PC-3 (cell line): ENCODE measurements at regions not wholly inside any gene's neighbourhood (a gene's known extent, or its start where the extent isn't known, plus 50 kb on each side); places are given as distances from the start of the nearest gene placed in this dataset.

Experiments
- ATAC-seq: fragments of 200-7000 bp; cut with Tn5 transposase; 2 replicates; pipeline ENCODE4 v1.9.1; 2020; ENCODE audit warnings: mild to moderate bottlenecking, moderate library complexity
- BruUV-seq: library from RNA; stranded (reverse); fragments of 400-500 nt; replicated peaks from 2 replicates; lab custom pipeline; 2021; lab: Mats Ljungman, UMichigan
- CTCF ChIA-PET: fragments of 300-600 bp; sonication (Branson Sonifier 250); formaldehyde crosslinking; loops from one replicate; lab custom pipeline; 2022; ENCODE audit warnings: antibody characterized with exemption; lab: Charles Lee
- POLR2A ChIA-PET: fragments of 300-600 bp; sonication (Branson Sonifier 250); formaldehyde crosslinking; loops from one replicate; lab custom pipeline; 2022; ENCODE audit warnings: antibody characterized with exemption; ENCODE audit not compliant: unreplicated experiment; lab: Charles Lee
- DNase-seq: peaks from one replicate; pipeline ENCODE4 v3.0.0-alpha.2; 2015
- H2AFZ ChIP-seq: fragments of 300-600 bp; sonication (generic); 2 replicates; pipeline ENCODE4 v1.6.0; 2016; ENCODE audit warnings: antibody characterized with exemption, low read length
- H3F3A ChIP-seq: fragments of 300-600 bp; sonication (generic); one replicate; pipeline ENCODE4 v1.6.0; 2017; ENCODE audit warnings: antibody characterized with exemption, low read length, control low read depth, mild to moderate bottlenecking; ENCODE audit not compliant: unreplicated experiment
- H3K27ac ChIP-seq: fragments of 300-600 bp; sonication (generic); 2 replicates; pipeline ENCODE4 v1.5.1; 2016; ENCODE audit warnings: mild to moderate bottlenecking, low read length
- H3K27me3 ChIP-seq: fragments of 300-600 bp; sonication (generic); 2 replicates; pipeline ENCODE4 v1.6.1; 2016; ENCODE audit warnings: low read length, mixed read lengths
- H3K36me3 ChIP-seq: fragments of 300-600 bp; sonication (generic); 2 replicates; pipeline ENCODE4 v1.6.1; 2016; ENCODE audit warnings: low read depth, mixed run types, low read length, mixed read lengths
- H3K4me1 ChIP-seq: fragments of 300-600 bp; sonication (generic); 2 replicates; pipeline ENCODE4 v1.5.1; 2016; ENCODE audit warnings: low read length; ENCODE audit not compliant: insufficient read depth
- H3K4me2 ChIP-seq: fragments of 300-600 bp; sonication (generic); 2 replicates; pipeline ENCODE4 v1.6.0; 2016; ENCODE audit warnings: low read length
- H3K4me3 ChIP-seq: fragments of 300-600 bp; sonication (generic); 2 replicates; pipeline ENCODE4 v1.5.1; 2016; ENCODE audit warnings: mild to moderate bottlenecking, low read length, mixed read lengths
- H3K79me2 ChIP-seq: fragments of 300-600 bp; sonication (generic); 2 replicates; pipeline ENCODE4 v1.6.1; 2017; ENCODE audit warnings: low read length, mixed read lengths
- H3K9ac ChIP-seq: fragments of 300-600 bp; sonication (generic); 2 replicates; pipeline ENCODE4 v1.6.0; 2016; ENCODE audit warnings: mild to moderate bottlenecking, low read length
- H3K9me2 ChIP-seq: fragments of 300-600 bp; sonication (generic); replicated peaks from 2 replicates; pipeline ENCODE4 v1.6.1; 2016; ENCODE audit warnings: mixed run types, low read length, mixed read lengths
- H3K9me3 ChIP-seq: fragments of 300-600 bp; sonication (generic); 2 replicates; pipeline ENCODE4 v1.6.1; 2016; ENCODE audit warnings: low read length, mixed read lengths
- H4K20me1 ChIP-seq: fragments of 300-600 bp; sonication (generic); 2 replicates; pipeline ENCODE4 v1.6.1; 2016; ENCODE audit warnings: low read length, mixed read lengths
- CTCF ChIP-seq: fragments of 300-600 bp; sonication (generic); conservative IDR thresholded peaks from 2 replicates; pipeline ENCODE4 v1.5.1; 2017; ENCODE audit warnings: antibody characterized with exemption, low read depth, mild to moderate bottlenecking, low read length
- EZH2 ChIP-seq: fragments of 300-600 bp; sonication (generic); IDR thresholded peaks from one replicate; pipeline ENCODE4 v1.6.1; 2017; ENCODE audit warnings: antibody characterized with exemption, mild to moderate bottlenecking, low read length; ENCODE audit not compliant: unreplicated experiment
- EZH2phosphoT487 ChIP-seq: fragments of 300-600 bp; sonication (generic); IDR thresholded peaks from 2 replicates; pipeline ENCODE4 v1.6.1; 2018; ENCODE audit warnings: mild to moderate bottlenecking, antibody characterized with exemption, low read length, borderline replicate concordance
- intact Hi-C: fragments of 100-400 bp; cut with micrococcal nuclease; formaldehyde crosslinking; loops from 2 replicates; pipeline ENCODE4 v1.9.0; 2023

GRCh38 chr12:74339211-74339610 is 198.4 kb upstream of the ATXN7L3B start:
- no peak for ATAC-seq
- intact Hi-C loops, result loop anchor here (5.0 kb wide), 1 partner anchor 63 kb away; no protein-coding TSS in a partner anchor
- no peak overlapping the region for H2AFZ ChIP-seq
- no peak for TF ChIP-seq CTCF
- TF ChIP-seq EZH2phosphoT487, result no peak
- no peak for TF ChIP-seq EZH2
- H3K36me3 ChIP-seq, result no peaks in the 10 kb centered on the region
- H3K79me2 ChIP-seq, result no peaks in the 10 kb centered on the region
- no peak for DNase-seq
- no peaks in the 10 kb centered on the region for H4K20me1 ChIP-seq
- H3K4me2 ChIP-seq, result no peak overlapping the region
- CTCF ChIA-PET, result no interaction called here
- no peak overlapping the region for H3K4me3 ChIP-seq
- no peak overlapping the region for H3K9ac ChIP-seq
- H3K4me1 ChIP-seq, result peaks cover 28% of the 10 kb centered on the region
- H3K27me3 ChIP-seq, result no peaks in the 10 kb centered on the region
- no TSS peak for BruUV-seq
- H3K27ac ChIP-seq, result no peak overlapping the region
- H3K9me3 ChIP-seq, result no peaks in the 10 kb centered on the region
- H3K9me2 ChIP-seq, result no peaks in the 10 kb centered on the region
- POLR2A ChIA-PET, result interaction anchor here (0.6 kb wide), 2 partner anchors 10 to 222 kb away, joined by 3 to 4 read pairs; no protein-coding TSS in a partner anchor
- no peaks in the 10 kb centered on the region for H3F3A ChIP-seq

GRCh38 chr12:74349925-74350324 is 187.7 kb upstream of the ATXN7L3B start:
- Histone ChIP-seq H3K9ac (no peak overlapping the region), H3F3A (no peaks in the 10 kb centered on the region), H3K27me3 (no peaks in the 10 kb centered on the region), H3K36me3 (no peaks in the 10 kb centered on the region), H3K27ac (0 out of 2 replicates have a peak overlapping the region, but pooled peaks have one; percentile 13), H3K9me3 (no peaks in the 10 kb centered on the region), H3K79me2 (no peaks in the 10 kb centered on the region), H3K4me1 (peaks cover 11% of the 10 kb centered on the region), H3K9me2 (no peaks in the 10 kb centered on the region), H4K20me1 (no peaks in the 10 kb centered on the region), H2AFZ (peak overlapping the region; percentile 40; the same call in 1 of the 2 replicates), H3K4me2 (peak overlapping the region; percentile 63), H3K4me3 (no peak overlapping the region)
- intact Hi-C loops, result no loop called here
- POLR2A ChIA-PET, result interaction anchor here (0.6 kb wide), 1 partner anchor 15 kb away, joined by 5 read pairs; no protein-coding TSS in a partner anchor
- no peak for TF ChIP-seq EZH2
- no peak for TF ChIP-seq CTCF
- TF ChIP-seq EZH2phosphoT487, result no peak
- ATAC-seq (no peak), DNase-seq (no peak)
- CTCF ChIA-PET, result no interaction called here
- no TSS peak for BruUV-seq

- no peak overlapping the region for H3K4me3 ChIP-seq
- ChIA-PET CTCF (interaction anchor here (0.6 kb wide), 1 partner anchor 911 kb away, joined by 3 read pairs; no protein-coding TSS in a partner anchor), POLR2A (interaction anchor here (0.5 kb wide), 1 partner anchor 15 kb away, joined by 5 read pairs; no protein-coding TSS in a partner anchor)
- H3K79me2 ChIP-seq, result no peaks in the 10 kb centered on the region
- peak overlapping the region; percentile 48 for H2AFZ ChIP-seq
- H4K20me1 ChIP-seq, result no peaks in the 10 kb centered on the region
- H3K9me3 ChIP-seq, result no peaks in the 10 kb centered on the region
- TF ChIP-seq EZH2phosphoT487 (no peak), CTCF (peak; percentile 91)
- no peaks in the 10 kb centered on the region for H3K9me2 ChIP-seq
- DNase-seq (peak; percentile 71), ATAC-seq (peak; percentile 88)
- H3K4me2 ChIP-seq, result no peak overlapping the region
- intact Hi-C loops, result loop anchor here (1.0 kb wide), 1 partner anchor 254 kb away; no protein-coding TSS in a partner anchor
- no peak overlapping the region for H3K9ac ChIP-seq
- no TSS peak for BruUV-seq
- no peaks in the 10 kb centered on the region for H3K36me3 ChIP-seq
- no peaks in the 10 kb centered on the region; the same call in 1 of the 2 replicates for H3K4me1 ChIP-seq
- no peaks in the 10 kb centered on the region for H3K27me3 ChIP-seq
- no peaks in the 10 kb centered on the region for H3F3A ChIP-seq
- no peak overlapping the region for H3K27ac ChIP-seq
These were observed 172.3 kb upstream of the ATXN7L3B start for GRCh38 chr12:74365178-74365964.
